ENCODE measurements at regions not wholly inside any gene's neighbourhood (a gene's known extent, or its start where the extent isn't known, plus 50 kb on each side); places are given as distances from the start of the nearest gene placed in this dataset.

- Mint-ChIP-seq H3K4me3 (no peak overlapping the region), H3K4me1 (no peaks in the 10 kb centered on the region), H3K36me3 (no peaks in the 10 kb centered on the region), H3K9me3 (peaks cover 1 to 5% (median 3%) of the 10 kb centered on the region in 7 donors), H3K27me3 (no peaks in the 10 kb centered on the region), H3K27ac (no peak overlapping the region)
- no peaks in the 10 kb centered on the region for H3K27me3 ChIP-seq (ENCODE audit: control insufficient read depth, insufficient read depth, low read length)
- no peaks in the 10 kb centered on the region for H3K9me3 ChIP-seq (ENCODE audit: control insufficient read depth in 2 of 2, low read length in 2 of 2)
- no peak overlapping the region for H3K4me3 ChIP-seq (ENCODE audit: low read depth, low read length)
- H3K4me1 ChIP-seq (ENCODE audit: control insufficient read depth, insufficient read depth, low read length, poor library complexity, severe bottlenecking), result no peaks in the 10 kb centered on the region
- ATAC-seq (ENCODE audit: low read depth in 2 of 2) (no peak), DNase-seq (no peak)
- H3K27ac ChIP-seq (ENCODE audit: insufficient read depth, low read length, poor library complexity, severe bottlenecking), result no peak overlapping the region
- no peaks in the 10 kb centered on the region for H3K36me3 ChIP-seq (ENCODE audit: control insufficient read depth, insufficient read depth, low read length)
These were observed 91.1 kb downstream of the DMRTA1 start for GRCh38 chr9:22537721-22538120.

- H3K4me1 ChIP-seq (ENCODE audit: control insufficient read depth, insufficient read depth, low read length, poor library complexity, severe bottlenecking), result no peaks in the 10 kb centered on the region
- no peak overlapping the region for H3K27ac ChIP-seq (ENCODE audit: insufficient read depth, low read length, poor library complexity, severe bottlenecking)
- H3K4me1 Mint-ChIP-seq, result no peaks in the 10 kb centered on the region
- H3K9me3 Mint-ChIP-seq, result peaks cover 0 to 5% (median 0%) of the 10 kb centered on the region in 7 donors
- ATAC-seq (ENCODE audit: low read depth in 2 of 2) (no peak), DNase-seq (no peak)
- H3K27me3 Mint-ChIP-seq, result no peaks in the 10 kb centered on the region
- no peaks in the 10 kb centered on the region for H3K27me3 ChIP-seq (ENCODE audit: control insufficient read depth, insufficient read depth, low read length)
- H3K27ac Mint-ChIP-seq, result no peak overlapping the region
- H3K36me3 ChIP-seq (ENCODE audit: control insufficient read depth, insufficient read depth, low read length), result no peaks in the 10 kb centered on the region
- H3K4me3 Mint-ChIP-seq, result no peak overlapping the region
- H3K36me3 Mint-ChIP-seq, result no peaks in the 10 kb centered on the region
- no peak overlapping the region for H3K4me3 ChIP-seq (ENCODE audit: low read depth, low read length)
- H3K9me3 ChIP-seq (ENCODE audit: control insufficient read depth in 2 of 2, low read length in 2 of 2), result no peaks in the 10 kb centered on the region
These were observed 102.0 kb downstream of the DMRTA1 start for GRCh38 chr9:22548625-22549024.

- Mint-ChIP-seq H3K27ac (no peak overlapping the region), H3K4me1 (no peaks in the 10 kb centered on the region), H3K36me3 (no peaks in the 10 kb centered on the region), H3K9me3 (peaks cover 4 to 48% (median 15%) of the 10 kb centered on the region in 7 donors), H3K27me3 (no peaks in the 10 kb centered on the region), H3K4me3 (no peak overlapping the region)
- ATAC-seq (ENCODE audit: low read depth in 2 of 2) (no peak), DNase-seq (no peak)
- H3K27me3 ChIP-seq (ENCODE audit: control insufficient read depth, insufficient read depth, low read length), result no peaks in the 10 kb centered on the region
- H3K4me1 ChIP-seq (ENCODE audit: control insufficient read depth, insufficient read depth, low read length, poor library complexity, severe bottlenecking), result no peaks in the 10 kb centered on the region
- peaks cover 0 to 17% of the 10 kb centered on the region in 2 experiments for H3K9me3 ChIP-seq (ENCODE audit: control insufficient read depth in 2 of 2, low read length in 2 of 2)
- no peak overlapping the region for H3K27ac ChIP-seq (ENCODE audit: insufficient read depth, low read length, poor library complexity, severe bottlenecking)
- H3K4me3 ChIP-seq (ENCODE audit: low read depth, low read length), result no peak overlapping the region
- no peaks in the 10 kb centered on the region for H3K36me3 ChIP-seq (ENCODE audit: control insufficient read depth, insufficient read depth, low read length)
These were observed 128.1 kb downstream of the DMRTA1 start for GRCh38 chr9:22574740-22575139.

GRCh38 chr9:22580788-22581187 is 134.2 kb downstream of the DMRTA1 start:
- DNase-seq (no peak), ATAC-seq (ENCODE audit: low read depth in 2 of 2) (no peak)
- no peak overlapping the region for H3K4me3 ChIP-seq (ENCODE audit: low read depth, low read length)
- Mint-ChIP-seq H3K4me1 (no peaks in the 10 kb centered on the region), H3K9me3 (peaks cover 2 to 26% (median 7%) of the 10 kb centered on the region in 7 donors), H3K4me3 (no peak overlapping the region), H3K27me3 (no peaks in the 10 kb centered on the region), H3K27ac (no peak overlapping the region), H3K36me3 (no peaks in the 10 kb centered on the region)
- peaks cover 0 to 5% of the 10 kb centered on the region in 2 experiments for H3K9me3 ChIP-seq (ENCODE audit: control insufficient read depth in 2 of 2, low read length in 2 of 2)
- H3K27ac ChIP-seq (ENCODE audit: insufficient read depth, low read length, poor library complexity, severe bottlenecking), result no peak overlapping the region
- H3K4me1 ChIP-seq (ENCODE audit: control insufficient read depth, insufficient read depth, low read length, poor library complexity, severe bottlenecking), result no peaks in the 10 kb centered on the region
- no peaks in the 10 kb centered on the region for H3K36me3 ChIP-seq (ENCODE audit: control insufficient read depth, insufficient read depth, low read length)
- H3K27me3 ChIP-seq (ENCODE audit: control insufficient read depth, insufficient read depth, low read length), result no peaks in the 10 kb centered on the region

- Mint-ChIP-seq H3K4me1 (no peaks in the 10 kb centered on the region), H3K9me3 (peaks cover 2 to 20% (median 7%) of the 10 kb centered on the region in 7 donors), H3K27ac (no peak overlapping the region), H3K36me3 (no peaks in the 10 kb centered on the region), H3K4me3 (no peak overlapping the region), H3K27me3 (no peaks in the 10 kb centered on the region)
- Histone ChIP-seq H3K27ac (ENCODE audit: insufficient read depth, low read length, poor library complexity, severe bottlenecking) (no peak overlapping the region), H3K27me3 (ENCODE audit: control insufficient read depth, insufficient read depth, low read length) (no peaks in the 10 kb centered on the region), H3K4me3 (ENCODE audit: low read depth, low read length) (no peak overlapping the region), H3K4me1 (ENCODE audit: control insufficient read depth, insufficient read depth, low read length, poor library complexity, severe bottlenecking) (no peaks in the 10 kb centered on the region), H3K9me3 (ENCODE audit: control insufficient read depth in 2 of 2, low read length in 2 of 2) (peaks cover 0 to 5% of the 10 kb centered on the region in 2 experiments), H3K36me3 (ENCODE audit: control insufficient read depth, insufficient read depth, low read length) (no peaks in the 10 kb centered on the region)
- no peak for DNase-seq
- no peak for ATAC-seq (ENCODE audit: low read depth in 2 of 2)
These were observed 135.6 kb downstream of the DMRTA1 start for GRCh38 chr9:22582221-22582620.

GRCh38 chr9:22588918-22589317 is 142.3 kb downstream of the DMRTA1 start:
- no peaks in the 10 kb centered on the region for H3K9me3 ChIP-seq (ENCODE audit: control insufficient read depth in 2 of 2, low read length in 2 of 2)
- Mint-ChIP-seq H3K4me3 (no peak overlapping the region), H3K36me3 (no peaks in the 10 kb centered on the region), H3K9me3 (peaks cover 0 to 10% (median 2%) of the 10 kb centered on the region in 7 donors), H3K27ac (no peak overlapping the region), H3K4me1 (no peaks in the 10 kb centered on the region), H3K27me3 (no peaks in the 10 kb centered on the region)
- no peak overlapping the region for H3K27ac ChIP-seq (ENCODE audit: insufficient read depth, low read length, poor library complexity, severe bottlenecking)
- no peaks in the 10 kb centered on the region for H3K4me1 ChIP-seq (ENCODE audit: control insufficient read depth, insufficient read depth, low read length, poor library complexity, severe bottlenecking)
- H3K36me3 ChIP-seq (ENCODE audit: control insufficient read depth, insufficient read depth, low read length), result no peaks in the 10 kb centered on the region
- no peak for ATAC-seq (ENCODE audit: low read depth in 2 of 2)
- no peak overlapping the region for H3K4me3 ChIP-seq (ENCODE audit: low read depth, low read length)
- DNase-seq, result no peak
- no peaks in the 10 kb centered on the region for H3K27me3 ChIP-seq (ENCODE audit: control insufficient read depth, insufficient read depth, low read length)

GRCh38 chr9:22590336-22591033 is 143.9 kb downstream of the DMRTA1 start:
- Mint-ChIP-seq H3K36me3 (no peaks in the 10 kb centered on the region), H3K9me3 (peaks cover 0 to 8% (median 0%) of the 10 kb centered on the region in 7 donors), H3K27me3 (no peaks in the 10 kb centered on the region), H3K4me3 (no peak overlapping the region), H3K27ac (no peak overlapping the region), H3K4me1 (no peaks in the 10 kb centered on the region)
- Histone ChIP-seq H3K4me3 (ENCODE audit: low read depth, low read length) (no peak overlapping the region), H3K4me1 (ENCODE audit: control insufficient read depth, insufficient read depth, low read length, poor library complexity, severe bottlenecking) (no peaks in the 10 kb centered on the region), H3K27ac (ENCODE audit: insufficient read depth, low read length, poor library complexity, severe bottlenecking) (no peak overlapping the region), H3K27me3 (ENCODE audit: control insufficient read depth, insufficient read depth, low read length) (no peaks in the 10 kb centered on the region), H3K9me3 (ENCODE audit: control insufficient read depth in 2 of 2, low read length in 2 of 2) (no peaks in the 10 kb centered on the region), H3K36me3 (ENCODE audit: control insufficient read depth, insufficient read depth, low read length) (no peaks in the 10 kb centered on the region)
- DNase-seq (no peak), ATAC-seq (ENCODE audit: low read depth in 2 of 2) (no peak)

- Mint-ChIP-seq H3K27ac (no peak overlapping the region), H3K9me3 (peaks cover 0 to 4% (median 0%) of the 10 kb centered on the region in 7 donors), H3K27me3 (no peaks in the 10 kb centered on the region), H3K4me3 (no peak overlapping the region), H3K4me1 (no peaks in the 10 kb centered on the region), H3K36me3 (no peaks in the 10 kb centered on the region)
- ATAC-seq (ENCODE audit: low read depth in 2 of 2), result no peak
- Histone ChIP-seq H3K27ac (ENCODE audit: insufficient read depth, low read length, poor library complexity, severe bottlenecking) (no peak overlapping the region), H3K36me3 (ENCODE audit: control insufficient read depth, insufficient read depth, low read length) (no peaks in the 10 kb centered on the region), H3K27me3 (ENCODE audit: control insufficient read depth, insufficient read depth, low read length) (no peaks in the 10 kb centered on the region), H3K4me1 (ENCODE audit: control insufficient read depth, insufficient read depth, low read length, poor library complexity, severe bottlenecking) (no peaks in the 10 kb centered on the region), H3K9me3 (ENCODE audit: control insufficient read depth in 2 of 2, low read length in 2 of 2) (peaks cover 0 to 3% of the 10 kb centered on the region in 2 experiments), H3K4me3 (ENCODE audit: low read depth, low read length) (no peak overlapping the region)
- no peak for DNase-seq
These were observed 149.2 kb downstream of the DMRTA1 start for GRCh38 chr9:22595805-22596204.
